HTR-8/SVneo (cell line): ENCODE measurements at regions not wholly inside any gene's neighbourhood (a gene's known extent, or its start where the extent isn't known, plus 50 kb on each side); places are given as distances from the start of the nearest gene placed in this dataset.

Experiments
- DNase-seq: peaks from one replicate; pipeline ENCODE4 v3.0.0; 2011; ENCODE audit warnings: low spot score, mixed read lengths; ENCODE audit not compliant: insufficient read length
- FAIRE-seq: peaks from 2 replicates; lab custom pipeline; 2011; peaks lifted over from hg19 to GRCh38; lab: Jason Lieb, UNC

- FAIRE-seq (no peak), DNase-seq (no peak)
These were observed 197.0 kb downstream of the CYLD start for GRCh38 chr16:50938932-50939331.

- FAIRE-seq (no peak), DNase-seq (no peak)
These were observed 191.4 kb downstream of the CYLD start for GRCh38 chr16:50933262-50933661.

- FAIRE-seq (no peak), DNase-seq (no peak)
These were observed 190.6 kb downstream of the CYLD start for GRCh38 chr16:50932348-50932935.

- no peak for FAIRE-seq
- DNase-seq = no peak
These were observed 186.2 kb downstream of the CYLD start for GRCh38 chr16:50928065-50928464.

- FAIRE-seq (no peak), DNase-seq (no peak)
These were observed 184.0 kb downstream of the CYLD start for GRCh38 chr16:50925758-50926357.

- no peak for FAIRE-seq
- DNase-seq = no peak
These were observed 183.1 kb downstream of the CYLD start for GRCh38 chr16:50924759-50925545.

GRCh38 chr16:50917950-50918703 is 176.2 kb downstream of the CYLD start:
- DNase-seq (no peak), FAIRE-seq (no peak)

- no peak for FAIRE-seq
These were observed 174.2 kb downstream of the CYLD start for GRCh38 chr16:50916040-50916439.

GRCh38 chr16:50915120-50915519 is 173.2 kb downstream of the CYLD start:
- FAIRE-seq (no peak), DNase-seq (no peak)

More at GRCh38 chr16:50916040-50916439, 174.2 kb downstream of the CYLD start:
- DNase-seq = no peak

GRCh38 chr16:50910736-50911100 is 168.8 kb downstream of the CYLD start:
- DNase-seq (no peak), FAIRE-seq (no peak)

- no peak for FAIRE-seq
These were observed 168.2 kb downstream of the CYLD start for GRCh38 chr16:50909831-50910735.

GRCh38 chr16:50908468-50908867 is 166.6 kb downstream of the CYLD start:
- FAIRE-seq (no peak), DNase-seq (no peak)

More at GRCh38 chr16:50909831-50910735, 168.2 kb downstream of the CYLD start:
- DNase-seq = no peak

GRCh38 chr16:50906454-50906853 is 164.6 kb downstream of the CYLD start:
- DNase-seq (no peak), FAIRE-seq (no peak)

- FAIRE-seq = no peak
These were observed 160.6 kb downstream of the CYLD start for GRCh38 chr16:50902457-50902856.

GRCh38 chr16:50901062-50901461 is 159.2 kb downstream of the CYLD start:
- no peak for FAIRE-seq
- DNase-seq = no peak

More at GRCh38 chr16:50902457-50902856, 160.6 kb downstream of the CYLD start:
- no peak for DNase-seq

- FAIRE-seq (no peak), DNase-seq (no peak)
These were observed 158.6 kb downstream of the CYLD start for GRCh38 chr16:50900391-50900942.

GRCh38 chr16:50899951-50900350 is 158.1 kb downstream of the CYLD start:
- DNase-seq (no peak), FAIRE-seq (no peak)

GRCh38 chr16:50889746-50890145 is 147.9 kb downstream of the CYLD start:
- no peak for DNase-seq
- FAIRE-seq = no peak

- DNase-seq = no peak
- no peak for FAIRE-seq
These were observed 147.4 kb downstream of the CYLD start for GRCh38 chr16:50889276-50889675.
